Brain pericyte (primary cell): ENCODE measurements at regions not wholly inside any gene's neighbourhood (a gene's known extent, or its start where the extent isn't known, plus 50 kb on each side); places are given as distances from the start of the nearest gene placed in this dataset.
"Not testable (repeated sequence)": the region's sequence is repeated elsewhere in the genome, so short reads cannot be mapped to it uniquely, and the experiment has no call there.

ENCODE experiments used
- DNase-seq: peaks from one replicate; pipeline ENCODE4 v3.0.0-alpha.2; 2012; ENCODE audit warnings: low read depth, low spot score

DNA sequence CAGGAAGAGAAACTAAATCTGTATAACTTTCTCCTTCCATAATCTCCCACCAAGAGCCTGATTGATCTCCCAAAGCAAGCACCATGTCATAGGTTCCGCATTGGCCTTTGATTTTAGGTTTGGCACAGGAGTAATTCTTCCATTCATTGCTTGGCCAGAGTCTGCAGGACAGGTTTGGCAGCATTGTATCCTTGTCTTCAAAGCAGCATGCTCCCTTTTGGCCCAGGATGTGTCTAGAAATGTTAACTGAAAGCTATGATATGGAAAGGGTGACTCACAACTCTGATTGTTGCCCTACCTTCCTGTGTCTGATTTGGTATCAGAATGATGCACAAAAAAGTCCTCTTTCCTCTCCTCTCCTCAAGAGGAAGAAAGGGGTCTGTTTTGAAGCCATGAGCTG, 824.3 kb upstream of the PRMT6 start:
- DNase-seq, result no peak

DNA sequence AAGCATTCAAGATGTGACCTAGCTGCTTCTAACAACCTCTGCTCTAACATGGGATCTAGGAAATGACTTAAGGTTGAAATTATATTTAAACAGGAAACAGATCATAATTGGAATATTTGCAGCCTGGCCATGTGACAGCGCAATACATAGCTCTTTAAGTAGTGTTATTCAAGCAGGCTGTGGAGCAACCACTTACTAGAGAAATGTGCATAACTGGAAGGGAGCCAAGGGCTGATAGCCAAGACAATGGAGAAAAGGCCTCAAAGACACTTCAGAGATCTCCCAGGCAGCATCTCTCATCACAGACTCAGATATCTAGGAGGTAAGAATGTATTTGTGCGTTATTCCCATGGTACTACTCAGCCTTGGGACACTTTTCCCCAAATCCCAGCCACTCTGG, 823.0 kb upstream of the PRMT6 start:
- no peak for DNase-seq

DNA sequence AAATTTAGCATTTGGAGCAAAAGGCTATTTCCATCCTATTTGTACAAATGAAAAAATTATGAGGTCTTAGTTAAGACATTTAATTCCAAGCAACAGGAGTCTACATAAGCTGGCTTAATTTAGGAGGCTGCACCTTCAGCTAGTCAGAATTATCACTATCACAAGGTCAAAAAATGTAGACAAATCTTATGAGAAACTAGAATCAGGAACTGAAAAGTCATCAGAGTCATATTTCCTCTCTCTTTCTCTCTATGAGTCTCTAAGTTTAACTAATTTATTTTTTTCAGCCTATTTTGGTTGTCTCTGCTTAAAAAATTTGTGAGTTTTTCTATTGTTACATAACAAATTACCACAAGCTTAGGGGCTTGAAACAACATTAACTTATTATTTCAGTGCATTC, 807.1 kb upstream of the PRMT6 start:
- DNase-seq, result no peak

DNA sequence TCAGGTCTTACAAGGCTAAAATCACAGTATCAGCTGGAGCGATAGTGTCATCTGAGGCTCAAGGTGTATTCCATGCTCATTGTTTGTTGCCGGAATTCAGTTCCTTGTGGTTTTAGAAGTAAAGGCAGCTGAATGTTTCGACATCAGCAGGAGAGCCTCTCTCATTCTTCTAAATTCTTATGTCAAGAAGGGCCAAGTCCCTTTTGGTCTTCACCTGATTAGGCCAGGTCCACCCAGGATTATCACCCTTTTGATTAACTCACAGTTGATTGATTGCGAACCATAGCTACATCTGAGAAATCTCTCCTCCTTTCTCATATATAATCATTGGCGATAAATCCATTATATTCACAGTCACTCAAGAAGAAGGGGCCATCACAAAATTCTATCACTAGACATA, 806.7 kb upstream of the PRMT6 start:
- no peak for DNase-seq

DNA sequence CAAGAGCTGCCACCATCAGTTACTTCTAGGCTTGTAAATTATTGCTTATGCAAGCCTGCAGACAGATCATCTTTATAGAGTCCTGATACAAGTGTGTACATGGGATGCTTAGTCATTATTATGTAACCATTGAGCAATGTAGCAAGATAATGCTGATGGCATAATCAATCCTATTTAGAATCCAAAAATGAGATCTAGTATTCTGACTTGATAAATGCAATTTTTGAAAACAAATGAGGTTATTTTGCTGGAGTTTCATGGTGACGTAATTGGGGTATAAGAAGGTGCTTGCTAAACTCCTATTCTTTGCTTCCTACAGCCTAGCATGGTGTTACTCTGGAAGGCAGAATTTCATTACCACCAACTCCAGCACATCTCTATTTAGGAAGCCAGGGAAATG, 801.7 kb upstream of the PRMT6 start:
- DNase-seq, result no peak

DNA sequence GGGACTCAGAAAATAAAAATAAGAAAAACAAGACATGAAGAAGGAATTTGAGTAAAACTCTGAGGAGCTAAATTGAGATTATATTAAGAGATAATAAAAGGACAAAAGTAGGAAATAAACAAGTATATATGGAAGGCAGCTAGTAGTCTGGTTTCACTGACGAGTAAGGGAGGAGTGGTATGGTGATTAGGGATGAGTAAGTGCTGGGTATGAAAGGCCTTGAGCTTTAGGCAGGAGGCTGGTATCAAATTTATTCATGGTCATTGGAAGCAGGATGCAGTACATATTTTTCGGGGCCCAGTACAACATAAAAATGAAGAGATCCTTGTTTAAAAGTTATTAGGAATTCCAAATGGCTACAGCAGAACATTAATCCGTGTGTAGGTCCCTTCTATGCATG, 789.7 kb upstream of the PRMT6 start:
- no peak for DNase-seq

DNA sequence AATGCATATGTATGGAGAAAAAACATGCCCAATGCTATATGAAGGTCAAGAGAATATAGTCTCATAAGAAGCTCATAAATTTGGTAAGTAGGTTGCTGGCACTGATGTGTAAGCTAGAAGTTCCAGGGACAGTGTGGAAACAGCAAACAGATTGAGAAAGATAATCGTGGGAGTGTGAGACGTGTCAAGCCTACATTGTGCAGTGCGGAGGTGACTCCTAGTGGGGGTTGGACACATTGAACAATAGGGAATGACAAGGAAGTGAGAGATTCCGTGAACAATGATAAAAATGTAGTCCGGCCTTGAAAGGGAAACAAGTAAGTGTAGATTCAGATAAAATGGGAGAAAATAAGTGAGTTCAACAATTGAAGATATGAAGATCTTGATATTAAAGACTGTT, 788.4 kb upstream of the PRMT6 start:
- no peak for DNase-seq

DNA sequence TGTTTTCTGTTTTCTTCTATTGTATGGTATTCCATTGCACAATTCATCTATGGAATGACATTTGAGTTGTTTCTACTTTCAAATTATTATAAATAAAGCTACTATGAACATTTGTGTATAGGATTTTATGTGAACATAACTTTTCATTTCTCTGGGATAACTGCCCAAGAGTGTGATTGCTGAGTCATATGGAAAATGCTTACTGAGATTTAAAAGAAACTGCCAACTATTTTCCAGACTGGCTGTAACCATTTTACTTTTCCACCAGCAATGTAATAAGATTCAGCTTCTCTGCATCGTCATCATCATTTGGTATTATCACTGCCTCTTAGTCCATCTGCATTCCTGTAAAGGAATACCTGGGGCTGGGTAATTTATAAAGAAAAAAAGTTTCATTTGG, 779.6 kb upstream of the PRMT6 start:
- DNase-seq, result no peak

DNA sequence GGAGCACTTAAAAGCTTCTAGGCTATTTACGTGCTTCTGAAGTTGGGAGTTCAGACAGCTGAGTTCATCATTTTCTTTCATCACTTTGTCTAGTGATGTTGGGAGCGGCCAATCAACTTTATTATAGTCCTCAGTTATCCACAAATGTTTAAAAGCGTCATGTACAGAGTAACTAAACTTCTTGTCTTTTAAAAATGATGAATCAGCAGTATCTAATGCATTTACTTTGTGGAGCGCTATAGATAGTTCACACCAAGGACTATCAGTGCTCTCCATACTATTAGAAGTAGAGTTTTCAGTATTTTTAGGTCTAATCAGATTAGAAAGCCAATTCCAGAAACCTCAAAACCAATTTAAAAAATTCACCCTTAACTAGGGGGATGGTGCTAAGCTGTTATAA, 778.7 kb upstream of the PRMT6 start:
- no peak for DNase-seq

DNA sequence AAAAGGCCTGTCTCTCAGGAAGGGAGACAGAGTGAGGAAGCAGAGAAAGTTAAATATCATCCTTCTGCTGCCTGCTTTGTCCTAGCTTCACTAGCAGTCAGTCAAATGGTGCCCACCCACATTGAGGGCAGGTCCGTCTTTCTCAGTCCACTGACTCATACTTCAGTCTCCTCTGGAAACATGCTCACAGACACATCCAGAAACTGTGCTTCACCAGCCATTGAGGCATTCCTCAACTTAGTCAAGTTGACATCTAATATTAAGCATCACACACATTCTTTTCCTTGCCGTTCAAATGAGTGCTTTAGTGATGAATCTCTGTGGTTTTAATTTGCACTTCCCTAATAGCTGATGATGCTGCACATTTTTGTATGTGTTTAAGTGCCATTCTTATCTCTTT, 777.8 kb upstream of the PRMT6 start:
- no peak for DNase-seq

DNA sequence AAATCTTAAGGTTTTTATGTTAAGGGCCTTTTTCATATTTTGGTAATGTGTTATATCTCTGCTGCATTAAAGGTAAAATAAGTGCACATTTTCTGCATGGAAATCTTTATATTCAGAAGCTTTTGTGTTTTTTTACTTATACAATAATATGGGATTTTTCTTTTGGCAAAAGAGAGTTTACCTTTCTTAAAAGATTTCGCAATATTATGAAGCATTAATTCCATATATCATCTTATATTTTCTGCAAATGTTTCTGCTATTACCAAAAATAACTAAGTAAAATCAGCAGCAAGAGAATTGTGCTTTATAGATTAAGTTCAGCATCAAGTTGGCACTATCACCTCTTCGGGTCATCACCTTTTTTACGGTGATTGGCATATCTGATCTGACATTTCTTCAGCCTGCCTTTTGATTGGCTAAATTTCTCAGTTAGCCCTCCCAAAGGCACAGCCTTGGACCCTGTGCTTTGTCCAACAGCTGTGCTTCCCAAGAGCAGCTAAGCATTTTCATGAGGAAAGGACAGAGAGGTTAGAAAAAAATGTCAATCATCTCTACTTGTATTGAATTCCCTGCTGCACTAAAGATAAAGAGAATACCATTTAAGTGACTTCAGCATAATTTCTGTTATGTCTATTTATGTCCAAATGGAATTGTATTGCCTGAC, 767.1 kb upstream of the PRMT6 start:
- DNase-seq, result no peak

DNA sequence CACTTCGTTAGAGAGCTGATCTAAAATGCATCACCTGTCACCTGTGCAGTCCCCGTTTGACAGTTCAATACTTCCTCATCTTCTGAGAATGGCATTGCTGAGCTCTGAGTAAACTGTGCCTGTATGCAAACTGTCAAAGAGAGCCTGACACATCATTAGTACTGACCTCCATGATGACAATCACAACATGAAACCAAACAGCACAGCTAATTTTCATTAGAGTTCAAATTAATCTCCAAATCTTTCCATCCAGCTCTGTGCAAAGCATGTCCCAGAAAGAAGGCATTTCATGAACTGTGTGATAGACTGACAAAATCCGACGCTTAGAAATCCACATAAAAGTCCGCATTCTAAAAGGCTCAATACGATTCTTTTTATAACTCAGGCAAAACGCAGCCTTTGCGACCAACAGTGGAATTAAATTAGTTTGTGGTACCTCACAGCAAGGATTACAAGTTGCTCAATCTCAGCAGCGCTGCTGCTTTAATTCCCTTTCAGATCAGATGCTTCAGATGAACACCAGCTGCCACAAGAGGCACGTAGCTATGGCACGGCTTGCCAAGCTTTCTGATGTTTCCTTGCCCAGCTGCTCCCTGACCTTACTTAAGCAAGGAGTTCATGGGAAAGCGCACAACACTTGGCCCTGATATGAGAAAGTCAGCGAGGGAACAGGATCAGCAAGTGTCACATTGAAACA, 765.5 kb upstream of the PRMT6 start:
- no peak for DNase-seq

DNA sequence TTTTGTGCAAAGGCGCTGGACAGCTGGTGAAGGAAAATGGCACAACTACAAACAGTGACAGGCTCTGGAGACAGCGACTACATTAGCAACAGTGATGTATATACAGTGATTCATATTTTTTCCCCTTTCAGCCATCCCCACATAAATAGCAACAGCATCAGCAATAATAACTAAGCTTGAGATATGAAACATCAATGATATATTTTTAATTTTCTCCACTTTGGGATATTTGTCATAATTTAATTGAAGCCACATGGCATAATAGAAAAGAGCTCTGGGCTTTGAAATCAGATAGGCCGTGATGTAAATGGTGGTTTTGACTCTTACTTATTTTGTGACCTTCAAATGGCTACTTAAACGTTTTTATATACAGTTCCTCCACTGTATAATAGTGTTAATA, 764.3 kb upstream of the PRMT6 start:
- no peak for DNase-seq

DNA sequence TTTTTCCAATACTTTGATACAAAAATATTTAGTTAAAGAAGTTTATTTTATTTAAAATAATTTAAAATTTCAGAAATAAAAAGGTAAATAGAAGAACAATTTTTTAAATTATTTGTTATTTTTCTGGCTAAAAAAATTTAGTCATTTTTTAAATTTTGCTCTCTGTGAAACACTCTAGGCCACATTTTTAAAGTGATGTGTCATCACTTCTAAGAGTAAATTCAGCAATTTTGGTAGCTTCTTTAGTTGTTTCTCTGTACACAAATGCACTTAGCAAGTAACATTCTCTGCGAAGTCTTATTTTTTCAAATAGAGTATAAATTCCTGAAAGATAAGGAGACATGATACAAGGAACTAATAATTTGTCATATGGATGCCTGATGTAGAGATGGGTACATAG, 760.0 kb upstream of the PRMT6 start:
- no peak for DNase-seq

DNA sequence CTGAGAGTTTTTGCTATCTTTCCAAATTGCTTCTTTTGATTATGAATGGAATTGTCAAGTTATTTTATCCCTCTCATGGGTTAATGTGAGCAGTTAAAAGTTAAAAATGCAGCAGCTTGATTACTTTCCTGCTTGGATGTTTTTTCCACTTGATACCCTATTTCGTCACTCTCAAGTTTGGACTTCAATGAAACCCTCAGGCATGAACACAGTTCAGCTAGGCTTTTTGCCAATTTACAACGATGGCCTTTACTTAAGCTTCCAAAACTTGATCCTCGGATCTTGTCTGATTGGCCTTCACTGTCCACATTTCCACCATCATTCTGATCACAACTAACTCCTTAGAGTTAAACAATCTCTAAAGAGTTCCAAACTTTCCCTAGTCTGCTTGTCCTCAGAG, 752.4 kb upstream of the PRMT6 start:
- DNase-seq, result no peak

DNA sequence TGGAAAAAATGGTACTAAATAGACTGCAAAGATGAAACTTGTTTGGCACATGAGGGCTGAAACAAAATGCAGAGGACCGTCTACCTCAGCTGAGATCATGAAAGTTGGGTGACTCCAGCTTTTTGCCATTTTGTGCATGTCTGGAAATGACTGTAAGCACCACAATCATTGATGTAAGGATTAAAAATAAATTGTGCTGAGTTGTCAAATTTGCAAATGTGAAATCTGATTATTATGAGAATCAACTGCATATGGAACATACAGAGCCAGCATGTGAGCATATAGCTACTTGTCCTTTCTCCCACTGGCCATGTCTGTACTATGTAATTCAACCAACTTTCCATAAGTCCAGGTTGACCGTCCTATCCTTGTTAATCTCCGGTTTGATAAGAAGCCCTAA, 736.9 kb upstream of the PRMT6 start:
- no peak for DNase-seq

DNA sequence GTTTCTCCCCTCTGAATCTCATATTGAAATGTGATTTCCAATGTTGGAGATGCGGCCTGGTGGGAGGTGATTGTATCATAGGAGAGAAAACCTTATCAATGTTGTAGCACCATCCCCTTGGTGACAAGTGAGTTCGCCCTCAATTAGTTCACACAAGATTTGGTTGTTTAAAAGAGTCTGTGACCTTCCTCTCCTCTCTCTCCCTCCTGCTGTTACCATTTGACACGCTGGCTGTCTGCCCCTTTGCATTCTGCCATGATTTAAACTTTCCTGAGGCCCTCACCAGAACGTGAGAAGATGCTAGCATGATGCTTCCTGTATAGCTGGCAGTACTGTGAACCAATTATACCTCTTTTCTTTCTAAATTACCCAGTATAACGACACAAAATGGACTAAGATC, 730.9 kb upstream of the PRMT6 start:
- no peak for DNase-seq

DNA sequence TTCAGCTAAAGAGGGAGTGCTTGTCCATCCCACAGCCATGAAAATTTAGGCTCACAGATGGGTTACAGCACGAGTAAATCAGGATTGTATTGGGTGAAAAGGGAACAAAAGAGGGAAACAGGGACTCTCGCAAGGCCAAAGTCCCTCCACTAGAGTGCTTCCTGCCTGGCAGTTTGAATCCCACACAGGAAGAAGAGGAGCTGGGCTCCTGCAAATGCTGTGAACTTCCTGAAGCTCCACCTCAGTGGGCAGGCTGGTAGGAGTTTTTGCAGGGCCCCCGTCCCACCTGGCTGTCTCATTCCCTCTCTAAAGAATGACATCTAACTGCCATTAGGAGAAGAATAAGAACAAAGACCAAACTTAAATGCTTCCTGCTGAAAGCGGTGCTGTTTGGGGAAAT, 712.0 kb upstream of the PRMT6 start:
- no peak for DNase-seq

DNA sequence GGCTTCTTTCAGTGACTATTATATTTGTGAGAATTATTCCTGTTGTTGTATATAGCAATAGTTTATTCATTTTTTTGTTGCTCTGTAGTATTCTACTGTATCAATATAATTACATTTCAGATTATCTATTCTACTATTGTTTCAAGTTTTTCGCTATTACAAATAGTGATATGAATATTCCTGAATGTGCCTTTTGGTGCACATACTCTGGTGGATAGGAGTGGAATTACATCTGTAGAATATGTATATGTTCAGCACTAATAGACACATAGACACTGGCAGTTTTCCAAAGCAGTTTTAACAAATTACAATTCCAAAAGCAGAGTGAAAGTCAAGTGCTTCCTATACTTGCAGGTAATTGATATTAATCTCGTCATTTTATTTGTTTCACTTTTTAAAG, 696.2 kb upstream of the PRMT6 start:
- no peak for DNase-seq

DNA sequence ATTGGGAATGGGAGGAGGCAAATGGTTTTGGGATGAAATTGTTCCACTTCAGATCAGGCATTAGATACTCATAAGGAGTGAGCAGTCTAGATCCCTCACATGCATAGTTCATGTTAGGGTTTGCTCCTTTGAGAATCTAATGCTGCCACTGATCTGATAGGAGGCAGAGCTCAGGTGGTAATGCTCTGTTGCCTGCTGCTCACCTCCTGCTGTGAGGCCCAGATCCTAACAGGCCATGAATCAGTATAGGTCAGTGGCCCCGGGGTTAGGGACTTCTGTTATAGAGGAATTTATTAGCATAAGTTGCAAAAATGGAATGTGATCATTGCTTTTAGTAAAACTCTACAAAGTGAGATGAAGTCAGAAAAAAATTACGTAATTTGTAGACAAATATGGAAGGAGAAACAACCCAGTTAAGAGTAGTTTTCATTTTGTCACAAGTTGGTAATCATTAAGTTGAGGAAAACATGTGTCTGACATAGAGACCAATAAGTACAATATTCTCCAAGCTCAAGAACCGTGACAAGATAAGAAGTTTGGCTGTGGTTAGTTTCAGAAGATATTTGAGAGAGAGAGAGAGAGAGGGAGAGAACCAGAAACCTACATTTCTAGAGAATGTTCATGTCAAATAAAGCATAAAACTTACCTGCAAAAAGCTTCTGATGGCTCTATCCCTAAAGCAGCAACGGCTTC, 689.7 kb upstream of the PRMT6 start:
- no peak for DNase-seq

DNA sequence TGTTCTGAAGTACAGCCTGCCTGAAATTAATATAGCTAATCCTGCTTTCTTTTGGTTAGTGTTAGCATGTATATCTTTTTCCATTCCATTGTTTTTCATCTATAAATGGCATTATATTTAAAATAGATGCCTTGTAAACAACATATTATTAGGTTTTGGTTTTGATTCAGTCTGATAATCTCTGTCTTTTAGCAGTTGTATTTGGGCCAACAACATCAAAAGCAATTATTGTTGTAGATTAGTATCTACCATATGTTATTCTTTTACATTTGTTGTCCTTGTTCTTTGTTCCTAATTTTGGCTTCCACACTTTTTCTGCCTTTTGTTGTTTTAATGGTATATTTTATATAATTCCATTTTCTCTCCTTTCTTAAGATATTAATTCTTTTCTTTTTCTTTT, 678.2 kb upstream of the PRMT6 start:
- no peak for DNase-seq

DNA sequence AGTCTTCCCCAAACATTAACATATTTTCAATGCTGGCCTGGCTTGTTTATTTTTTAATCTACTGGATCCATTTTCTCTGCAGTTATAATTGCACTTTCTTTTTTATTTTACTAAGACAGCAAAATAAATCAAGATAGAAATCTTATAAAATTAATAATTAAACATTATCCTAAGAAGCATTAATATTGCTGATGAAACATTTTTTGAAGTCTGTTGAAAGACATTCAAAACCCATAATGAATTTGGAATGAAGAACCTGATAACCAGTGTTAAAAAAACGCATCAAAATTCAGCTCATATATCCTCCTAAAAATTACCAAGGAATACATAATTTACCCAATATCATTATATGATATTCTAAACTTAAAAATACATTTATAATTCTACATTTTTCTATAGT, 675.7 kb upstream of the PRMT6 start:
- no peak for DNase-seq

DNA sequence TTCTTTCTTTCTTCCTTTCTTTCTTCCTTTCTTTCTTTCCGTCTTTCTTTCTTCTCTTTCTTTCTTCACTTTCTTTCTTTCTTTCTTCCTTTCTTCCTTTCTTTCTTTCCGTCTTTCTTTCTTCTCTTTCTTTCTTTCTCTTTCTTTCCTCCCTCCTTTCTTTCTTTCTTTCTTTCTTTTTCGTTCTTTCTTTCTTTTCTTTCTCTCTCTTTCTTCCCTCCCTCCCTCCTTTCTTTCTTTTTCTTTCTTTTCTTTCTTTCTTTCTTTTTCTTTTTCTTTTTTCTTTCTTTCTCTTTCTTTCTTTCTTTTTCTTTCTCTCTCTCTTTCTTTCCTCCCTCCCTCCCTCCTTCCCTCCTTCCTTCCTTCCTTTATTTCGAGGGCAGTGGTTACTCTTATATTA, 667.3 kb upstream of the PRMT6 start:
- DNase-seq, result not testable (repeated sequence)
